ENCODE measurements at regions not wholly inside any gene's neighbourhood (a gene's known extent, or its start where the extent isn't known, plus 50 kb on each side); places are given as distances from the start of the nearest gene placed in this dataset.

- TF ChIP-seq CTCF (IDR thresholded peaks at IDR 0.05) (no peak), AR (CRISPR knock-in tag; IDR thresholded peaks at IDR 0.05) (no peak), JUN (CRISPR knock-in tag; IDR thresholded peaks at IDR 0.05) (no peak), IRF2 (CRISPR knock-in tag; IDR thresholded peaks at IDR 0.05; ENCODE audit: borderline replicate concordance, low read depth) (no peak), ZBTB43 (CRISPR knock-in tag; IDR thresholded peaks at IDR 0.05) (no peak), HMGXB4 (CRISPR knock-in tag; IDR thresholded peaks at IDR 0.05) (no peak), FOXK1 (CRISPR knock-in tag; IDR thresholded peaks at IDR 0.05) (no peak), ATF3 (CRISPR knock-in tag; conservative IDR thresholded peaks at IDR 0.05) (no peak), ESRRA (CRISPR knock-in tag; IDR thresholded peaks at IDR 0.05; ENCODE audit: borderline replicate concordance) (no peak), SP1 (CRISPR knock-in tag; conservative IDR thresholded peaks at IDR 0.05) (no peak), ETV6 (CRISPR knock-in tag; IDR thresholded peaks at IDR 0.05) (no peak), NFE2L1 (CRISPR knock-in tag; IDR thresholded peaks at IDR 0.05) (no peak), AFF4 (CRISPR knock-in tag; IDR thresholded peaks at IDR 0.05; ENCODE audit: borderline replicate concordance) (no peak)
Measured at GRCh38 chr1:82392513-82392912, 591.8 kb downstream of the ADGRL2 start.
